Esophagus squamous epithelium (tissue), 4 donors: ENCODE measurements at regions not wholly inside any gene's neighbourhood (a gene's known extent, or its start where the extent isn't known, plus 50 kb on each side); places are given as distances from the start of the nearest gene placed in this dataset.

Experiments used
- CTCF ChIP-seq, 6 experiments: fragments of 450-650 bp in 4 of 6; fragments of 200-600 bp in 2 of 6; sonication (generic) in 2 of 6; IDR thresholded peaks; one replicate each; pipeline ENCODE4 v1.5.1; 2016 to 2019; ENCODE audit warnings: antibody characterized with exemption in 6 of 6, mild to moderate bottlenecking in 4 of 6, moderate library complexity in 4 of 6
- POLR2A ChIP-seq, 4 donors: fragments of 450-650 bp; IDR thresholded peaks; one replicate each; pipeline ENCODE4 v1.6.1; 2017; ENCODE audit warnings: antibody characterized with exemption in 4 of 4, mild to moderate bottlenecking in 4 of 4, moderate library complexity in 3 of 4

GRCh38 chr1:30041741-30042437 is 681.5 kb downstream of the MATN1 start:
- no peak for TF ChIP-seq CTCF (IDR thresholded peaks at IDR 0.05)
- no peak for TF ChIP-seq POLR2A (IDR thresholded peaks at IDR 0.05)
